ENCODE measurements at regions not wholly inside any gene's neighbourhood (a gene's known extent, or its start where the extent isn't known, plus 50 kb on each side); places are given as distances from the start of the nearest gene placed in this dataset.

GRCh38 chr2:118190474-118190873 lies 102.2 kb downstream of the INSIG2 start:
- Histone ChIP-seq H3K9me1 (ENCODE audit: control insufficient read depth, insufficient read depth, low read length) (no peaks in the 10 kb centered on the region), H3K9ac (ENCODE audit: insufficient read depth in 1 of 2, low read depth in 2 of 2, low read length in 2 of 2) (no peak overlapping the region), H3K4me2 (ENCODE audit: insufficient read depth, low read length) (no peak overlapping the region), H3K36me3 (ENCODE audit: control insufficient read depth, insufficient read depth, low read length) (no peaks in the 10 kb centered on the region), H3K4me1 (replicated peaks in 1 of 2; ENCODE audit: control insufficient read depth in 2 of 2, insufficient read depth in 2 of 2, low read length in 2 of 2) (peaks cover 0 to 9% of the 10 kb centered on the region in 2 experiments; a peak in 2 of 5 replicates), H3K27me3 (ENCODE audit: control insufficient read depth in 2 of 2, insufficient read depth in 2 of 2, low read length in 2 of 2) (peaks cover 9 to 24% of the 10 kb centered on the region in 2 experiments; a peak in 4 of 5 replicates), H3K27ac (ENCODE audit: extremely low read depth, low read depth, low read length) (no peak overlapping the region), H3K4me3 (no peak overlapping the region), H3K9me3 (replicated peaks; ENCODE audit: control insufficient read depth, insufficient read depth, low read depth, low read length) (no peaks in the 10 kb centered on the region), H4K20me1 (replicated peaks; ENCODE audit: control insufficient read depth, insufficient read depth, low read length) (0 out of 2 replicates have a peak, but pooled peaks cover 4% of the 10 kb centered on the region), H2AFZ (ENCODE audit: low read depth, low read length) (no peak overlapping the region), H3K79me2 (ENCODE audit: control insufficient read depth, insufficient read depth, low read length) (no peaks in the 10 kb centered on the region)
- ChIA-PET CTCF (ENCODE audit: low intra/inter-chr PET ratio) (no interaction called here), POLR2A (no interaction called here)
- BruUV-seq (replicated peaks): no TSS peak
- in situ Hi-C loops (cut with MboI): no loop called here
- intact Hi-C loops (cut with micrococcal nuclease): no loop called here
- TF ChIP-seq, protein P1, sequence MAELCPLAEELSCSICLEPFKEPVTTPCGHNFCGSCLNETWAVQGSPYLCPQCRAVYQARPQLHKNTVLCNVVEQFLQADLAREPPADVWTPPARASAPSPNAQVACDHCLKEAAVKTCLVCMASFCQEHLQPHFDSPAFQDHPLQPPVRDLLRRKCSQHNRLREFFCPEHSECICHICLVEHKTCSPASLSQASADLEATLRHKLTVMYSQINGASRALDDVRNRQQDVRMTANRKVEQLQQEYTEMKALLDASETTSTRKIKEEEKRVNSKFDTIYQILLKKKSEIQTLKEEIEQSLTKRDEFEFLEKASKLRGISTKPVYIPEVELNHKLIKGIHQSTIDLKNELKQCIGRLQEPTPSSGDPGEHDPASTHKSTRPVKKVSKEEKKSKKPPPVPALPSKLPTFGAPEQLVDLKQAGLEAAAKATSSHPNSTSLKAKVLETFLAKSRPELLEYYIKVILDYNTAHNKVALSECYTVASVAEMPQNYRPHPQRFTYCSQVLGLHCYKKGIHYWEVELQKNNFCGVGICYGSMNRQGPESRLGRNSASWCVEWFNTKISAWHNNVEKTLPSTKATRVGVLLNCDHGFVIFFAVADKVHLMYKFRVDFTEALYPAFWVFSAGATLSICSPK (IDR thresholded peaks at IDR 0.05; ENCODE audit: borderline replicate concordance): no peak
- TF ChIP-seq KAT2B (IDR thresholded peaks at IDR 0.05; ENCODE audit: low read depth, low read length): no peak
- TF ChIP-seq, protein P2, sequence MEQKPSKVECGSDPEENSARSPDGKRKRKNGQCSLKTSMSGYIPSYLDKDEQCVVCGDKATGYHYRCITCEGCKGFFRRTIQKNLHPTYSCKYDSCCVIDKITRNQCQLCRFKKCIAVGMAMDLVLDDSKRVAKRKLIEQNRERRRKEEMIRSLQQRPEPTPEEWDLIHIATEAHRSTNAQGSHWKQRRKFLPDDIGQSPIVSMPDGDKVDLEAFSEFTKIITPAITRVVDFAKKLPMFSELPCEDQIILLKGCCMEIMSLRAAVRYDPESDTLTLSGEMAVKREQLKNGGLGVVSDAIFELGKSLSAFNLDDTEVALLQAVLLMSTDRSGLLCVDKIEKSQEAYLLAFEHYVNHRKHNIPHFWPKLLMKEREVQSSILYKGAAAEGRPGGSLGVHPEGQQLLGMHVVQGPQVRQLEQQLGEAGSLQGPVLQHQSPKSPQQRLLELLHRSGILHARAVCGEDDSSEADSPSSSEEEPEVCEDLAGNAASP (IDR thresholded peaks at IDR 0.05): no peak
- no peak for TF ChIP-seq XRCC5 (IDR thresholded peaks at IDR 0.05; ENCODE audit: low read depth, low read length)
- no peak for TF ChIP-seq NONO (IDR thresholded peaks at IDR 0.05; ENCODE audit: low read depth in 2 of 2, low read length in 1 of 2)
- no peak for TF ChIP-seq ZNF12 (CRISPR knock-in tag; IDR thresholded peaks at IDR 0.05)
- no peak for TF ChIP-seq NUFIP1 (IDR thresholded peaks at IDR 0.05; ENCODE audit: partially characterized antibody)
- TF ChIP-seq ETV6 (IDR thresholded peaks at IDR 0.05; ENCODE audit: borderline replicate concordance in 1 of 2, low read depth in 2 of 2, low read length in 1 of 2): no peak
- TF ChIP-seq ETV6 (CRISPR knock-in tag; IDR thresholded peaks at IDR 0.05; ENCODE audit: borderline replicate concordance): no peak
- TF ChIP-seq HDAC3 (IDR thresholded peaks at IDR 0.05; ENCODE audit: borderline replicate concordance, partially characterized antibody): no peak
- TF ChIP-seq ELF2 (CRISPR knock-in tag; IDR thresholded peaks at IDR 0.05): no peak
- no peak for TF ChIP-seq SMAD4 (CRISPR knock-in tag; conservative IDR thresholded peaks at IDR 0.05)
- TF ChIP-seq SREBF2 (CRISPR knock-in tag; IDR thresholded peaks at IDR 0.05): no peak
- no peak for TF ChIP-seq MAFK (IDR thresholded peaks at IDR 0.05; ENCODE audit: low read length)
- no peak for TF ChIP-seq SIX5 (IDR thresholded peaks at IDR 0.05; ENCODE audit: borderline replicate concordance in 1 of 2, insufficient read depth in 1 of 2, low read depth in 1 of 2, low read length in 2 of 2)
- TF ChIP-seq POLR2H (tag; IDR thresholded peaks at IDR 0.05; ENCODE audit: low read depth): no peak
- no peak for TF ChIP-seq NCOA6 (IDR thresholded peaks at IDR 0.05)
- TF ChIP-seq IRF2 (CRISPR knock-in tag; IDR thresholded peaks at IDR 0.05): no peak
- TF ChIP-seq ZNF124 (CRISPR knock-in tag; IDR thresholded peaks at IDR 0.05): no peak
- TF ChIP-seq SIRT6 (IDR thresholded peaks at IDR 0.05; ENCODE audit: low read depth, low read length): no peak
- ATAC-seq (no peak), FAIRE-seq (no peak), DNase-seq (ENCODE audit: extremely low read depth in 1 of 4, low spot score in 3 of 4) (no peak)

All from K562 (cell line).